Epithelial cell of esophagus (primary cell): ENCODE measurements at regions not wholly inside any gene's neighbourhood (a gene's known extent, or its start where the extent isn't known, plus 50 kb on each side); places are given as distances from the start of the nearest gene placed in this dataset.
A peak's percentile ranks its signal among the peaks of the same experiment; 100 is the strongest.

Experiments
- DNase-seq: peaks from one replicate; pipeline ENCODE4 v3.0.0; 2010; ENCODE audit warnings: low read depth
- H3K4me3 ChIP-seq: 2 replicates; pipeline ENCODE4 v1.5.1; 2011; ENCODE audit warnings: mild to moderate bottlenecking, low read length, control low read depth
- TF ChIP-seq, protein P1 (sequence below): IDR thresholded peaks from 2 replicates; pipeline ENCODE4 v1.5.1; 2011; ENCODE audit warnings: low read depth, mild to moderate bottlenecking, low read length, control low read depth, inconsistent platforms; ENCODE audit not compliant: insufficient read depth; ENCODE audit errors: missing control alignments

DNA sequence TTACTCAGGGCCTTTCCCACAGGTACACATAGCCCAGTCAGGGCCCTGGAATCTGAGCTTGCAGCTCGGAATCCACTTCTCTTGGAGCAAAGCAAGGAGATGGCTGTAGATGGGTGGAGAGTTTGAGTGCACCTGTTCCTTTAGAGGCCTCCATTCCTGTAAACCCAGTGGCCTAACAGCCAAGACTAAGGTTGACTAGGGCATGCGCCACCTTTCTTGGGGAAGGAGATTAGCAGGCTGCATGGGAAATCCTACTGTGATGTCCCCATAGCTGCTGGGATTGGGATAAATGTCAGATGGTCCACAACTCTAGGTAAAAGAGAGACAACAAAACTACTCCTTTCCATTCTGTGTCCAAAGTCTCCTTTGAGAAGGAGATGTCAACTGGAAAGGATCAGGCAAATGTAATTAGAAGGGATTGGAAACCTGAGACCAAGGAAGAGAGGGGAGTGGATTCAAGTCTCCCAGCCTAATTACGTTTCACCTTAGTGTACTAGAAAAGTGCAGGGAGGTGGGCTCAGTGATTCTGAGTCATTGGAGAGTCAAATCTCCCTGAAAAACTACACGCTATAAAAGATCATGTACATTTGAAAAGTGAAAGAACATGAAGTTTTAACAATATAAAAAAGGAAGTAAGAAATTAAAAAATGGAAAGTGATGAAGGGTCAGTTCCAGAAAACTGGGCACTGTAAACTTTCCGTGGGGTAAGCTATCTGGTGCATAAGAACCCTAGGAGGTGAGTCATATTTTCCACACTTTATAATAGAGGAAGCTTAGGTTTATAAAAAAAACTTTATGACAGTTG is 104.2 kb downstream of the SEC61B start:
- peak; percentile 20 for DNase-seq
- no peak overlapping the region for H3K4me3 ChIP-seq

DNA sequence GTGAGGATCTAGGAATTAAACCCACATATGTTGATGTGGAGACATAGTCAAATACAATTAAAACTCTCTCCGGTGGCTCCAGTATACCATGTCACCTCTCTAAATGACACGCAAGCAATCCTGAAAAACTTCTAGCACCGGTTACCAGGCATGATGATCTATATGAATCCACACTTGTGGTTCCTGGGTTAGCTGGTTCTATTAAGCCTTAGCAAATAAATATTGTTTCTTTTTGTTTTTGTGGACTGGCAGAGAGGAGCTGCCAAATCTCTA is 104.8 kb downstream of the SEC61B start:
- TF ChIP-seq, protein P1, sequence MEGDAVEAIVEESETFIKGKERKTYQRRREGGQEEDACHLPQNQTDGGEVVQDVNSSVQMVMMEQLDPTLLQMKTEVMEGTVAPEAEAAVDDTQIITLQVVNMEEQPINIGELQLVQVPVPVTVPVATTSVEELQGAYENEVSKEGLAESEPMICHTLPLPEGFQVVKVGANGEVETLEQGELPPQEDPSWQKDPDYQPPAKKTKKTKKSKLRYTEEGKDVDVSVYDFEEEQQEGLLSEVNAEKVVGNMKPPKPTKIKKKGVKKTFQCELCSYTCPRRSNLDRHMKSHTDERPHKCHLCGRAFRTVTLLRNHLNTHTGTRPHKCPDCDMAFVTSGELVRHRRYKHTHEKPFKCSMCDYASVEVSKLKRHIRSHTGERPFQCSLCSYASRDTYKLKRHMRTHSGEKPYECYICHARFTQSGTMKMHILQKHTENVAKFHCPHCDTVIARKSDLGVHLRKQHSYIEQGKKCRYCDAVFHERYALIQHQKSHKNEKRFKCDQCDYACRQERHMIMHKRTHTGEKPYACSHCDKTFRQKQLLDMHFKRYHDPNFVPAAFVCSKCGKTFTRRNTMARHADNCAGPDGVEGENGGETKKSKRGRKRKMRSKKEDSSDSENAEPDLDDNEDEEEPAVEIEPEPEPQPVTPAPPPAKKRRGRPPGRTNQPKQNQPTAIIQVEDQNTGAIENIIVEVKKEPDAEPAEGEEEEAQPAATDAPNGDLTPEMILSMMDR: no peak
- DNase-seq: no peak

More for the DNA sequence above, 104.2 kb downstream of the SEC61B start:
- TF ChIP-seq, protein P1: no peak

DNA sequence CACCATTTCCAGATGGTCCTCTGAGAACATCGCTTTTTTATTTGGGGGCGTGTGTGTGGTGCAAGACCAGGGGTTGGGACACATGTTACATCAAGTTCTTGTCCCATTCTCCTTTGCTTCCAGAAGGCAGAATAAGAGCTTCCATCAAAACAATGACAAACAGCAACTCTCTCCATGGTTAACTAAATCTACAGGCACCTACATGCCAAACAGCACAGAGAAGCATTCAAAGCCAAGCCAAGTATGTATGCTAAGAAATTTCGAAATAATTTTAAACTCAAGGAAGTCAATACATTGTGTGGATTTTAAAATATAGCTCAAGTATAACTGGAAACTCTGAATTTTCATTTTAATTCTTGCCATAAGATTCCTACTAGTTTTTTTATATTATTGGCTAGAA is 105.6 kb downstream of the SEC61B start:
- no peak overlapping the region for H3K4me3 ChIP-seq
- TF ChIP-seq, protein P1: no peak
- peak; percentile 72 for DNase-seq

More for the DNA sequence above, 104.8 kb downstream of the SEC61B start:
- H3K4me3 ChIP-seq: no peak overlapping the region

DNA sequence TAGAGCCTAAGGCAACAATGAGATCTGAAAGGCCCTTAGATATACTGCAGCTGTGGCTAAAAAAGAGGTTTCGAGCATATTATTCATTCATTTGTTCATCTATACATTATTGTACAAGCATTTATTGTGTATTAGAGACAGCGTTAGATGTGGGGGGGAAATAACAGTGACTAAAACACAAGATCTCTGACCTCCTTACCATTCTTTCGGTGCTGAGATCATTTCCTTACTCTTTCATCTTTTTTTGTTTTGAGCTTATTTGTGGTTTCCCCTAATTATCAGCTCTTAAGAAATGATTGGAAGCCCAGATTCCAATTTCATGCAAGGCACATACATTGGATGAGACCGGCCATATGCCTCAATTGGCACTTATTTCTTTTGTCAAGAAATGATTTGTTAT is 113.2 kb downstream of the SEC61B start:
- DNase-seq: no peak
- H3K4me3 ChIP-seq: no peak overlapping the region
- TF ChIP-seq, protein P1: no peak

DNA sequence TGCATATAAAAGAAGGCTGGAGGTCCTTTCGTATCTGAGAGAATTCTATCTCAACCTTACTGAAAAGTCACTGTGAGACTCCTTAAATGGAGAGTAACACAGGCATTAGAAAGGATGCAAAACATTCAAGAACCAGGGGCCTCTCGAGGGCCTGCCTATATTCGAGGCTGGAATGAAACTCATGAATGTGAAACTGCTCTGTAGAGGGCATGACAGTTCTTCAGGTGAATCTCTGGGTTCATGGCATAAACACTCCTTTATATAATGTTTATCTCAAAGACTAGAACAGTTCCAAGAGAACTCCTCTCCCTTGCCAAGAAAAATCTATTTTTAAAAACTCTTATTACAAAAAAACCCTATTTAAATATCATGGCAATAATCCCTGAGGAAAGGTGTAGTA is 113.9 kb downstream of the SEC61B start:
- H3K4me3 ChIP-seq: no peak overlapping the region
- no peak for DNase-seq
- TF ChIP-seq, protein P1: no peak

DNA sequence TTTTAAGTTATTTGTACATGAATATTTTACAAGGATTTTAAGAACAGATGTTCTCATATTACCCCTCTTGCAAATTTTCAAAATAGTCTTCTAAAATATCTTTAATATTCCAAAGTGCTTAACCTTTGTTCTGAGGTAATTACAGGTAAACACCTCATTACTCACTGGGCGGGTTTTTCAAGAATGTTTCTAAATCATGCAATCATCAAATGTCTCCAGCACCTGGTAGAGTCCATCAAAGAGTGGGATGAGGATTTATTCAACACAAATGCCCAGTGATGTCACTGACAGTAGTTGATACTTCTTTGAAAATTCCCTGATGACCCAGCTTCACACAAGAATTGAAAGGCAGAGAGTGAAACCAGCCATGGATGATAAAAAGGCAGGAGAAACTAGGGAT is 114.4 kb downstream of the SEC61B start:
- no peak overlapping the region for H3K4me3 ChIP-seq
- TF ChIP-seq, protein P1: no peak
- DNase-seq: peak; percentile 84

DNA sequence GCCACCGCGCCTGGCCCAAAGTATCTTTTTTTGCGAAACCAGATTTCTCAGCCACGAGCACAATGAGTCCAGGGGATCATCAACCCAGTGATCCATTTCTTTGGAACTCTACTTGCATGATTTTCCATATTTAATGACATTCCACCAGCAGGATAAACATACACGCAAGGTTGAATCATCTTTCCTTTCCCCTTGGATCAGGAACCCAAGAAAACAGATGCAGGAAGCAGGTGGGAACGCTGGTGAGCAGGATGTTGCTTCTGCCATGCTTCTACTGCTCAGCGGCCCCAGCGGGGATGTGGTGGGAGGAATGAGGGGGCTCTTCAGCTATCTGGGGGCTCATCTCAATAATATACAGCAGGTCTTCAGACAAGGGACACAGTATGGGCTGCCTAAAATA is 118.2 kb downstream of the SEC61B start:
- no peak for DNase-seq
- TF ChIP-seq, protein P1: no peak
- H3K4me3 ChIP-seq: no peak overlapping the region
